NCI-H128 (cell line): ENCODE measurements at regions not wholly inside any gene's neighbourhood (a gene's known extent, or its start where the extent isn't known, plus 50 kb on each side); places are given as distances from the start of the nearest gene placed in this dataset.

Source experiments
- DNase-seq: peaks from one replicate; lab custom pipeline; 2025; ENCODE audit not compliant: unreplicated experiment; lab: John Stamatoyannopoulos, UW

- DNase-seq = no peak
Measured at GRCh38 chr14:36083317-36083716, 93.2 kb downstream of the PTCSC3 start.

DNA sequence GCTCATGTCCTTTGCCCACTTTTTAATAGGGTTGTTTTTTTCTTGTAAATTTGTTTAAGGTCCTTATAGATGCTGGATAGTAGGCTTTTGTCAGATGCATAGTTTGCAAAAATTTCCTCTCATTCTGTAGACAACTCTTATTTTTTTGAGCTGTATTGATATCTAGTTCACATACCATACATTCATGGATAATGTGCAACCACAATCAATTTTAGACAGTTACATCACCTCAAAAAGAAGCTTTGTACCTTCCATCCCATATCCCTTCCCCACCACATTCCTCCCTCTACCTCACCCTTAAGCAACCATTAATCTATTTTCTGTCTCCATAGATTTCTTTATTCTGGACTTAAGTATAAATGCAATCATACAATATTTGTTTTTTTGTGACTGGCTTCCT, 98.4 kb downstream of the PTCSC3 start:
- DNase-seq = no peak

GRCh38 chr14:36076197-36076596, 100.3 kb downstream of the PTCSC3 start:
- DNase-seq = no peak

- DNase-seq = no peak
Measured at GRCh38 chr14:36075203-36075602, 101.3 kb downstream of the PTCSC3 start.

DNA sequence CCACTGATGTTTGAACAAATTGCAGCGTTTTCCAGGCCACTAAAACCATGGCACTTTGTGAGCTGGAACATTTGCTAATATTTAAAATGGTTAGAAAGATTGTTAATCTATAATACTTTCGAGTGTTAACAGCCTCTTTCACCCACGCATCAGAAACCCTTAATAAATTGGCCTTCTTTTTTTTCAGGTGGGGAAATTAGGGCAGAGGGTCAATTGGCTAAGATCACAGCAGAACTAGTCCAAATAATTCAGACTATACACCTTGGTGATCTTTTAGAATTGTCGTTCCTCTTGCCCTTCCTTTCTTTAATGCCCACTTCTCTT, 105.8 kb downstream of the PTCSC3 start:
- DNase-seq = no peak

- DNase-seq = peak; percentile 62
Measured at GRCh38 chr14:36070031-36070719, 106.3 kb downstream of the PTCSC3 start.

DNA sequence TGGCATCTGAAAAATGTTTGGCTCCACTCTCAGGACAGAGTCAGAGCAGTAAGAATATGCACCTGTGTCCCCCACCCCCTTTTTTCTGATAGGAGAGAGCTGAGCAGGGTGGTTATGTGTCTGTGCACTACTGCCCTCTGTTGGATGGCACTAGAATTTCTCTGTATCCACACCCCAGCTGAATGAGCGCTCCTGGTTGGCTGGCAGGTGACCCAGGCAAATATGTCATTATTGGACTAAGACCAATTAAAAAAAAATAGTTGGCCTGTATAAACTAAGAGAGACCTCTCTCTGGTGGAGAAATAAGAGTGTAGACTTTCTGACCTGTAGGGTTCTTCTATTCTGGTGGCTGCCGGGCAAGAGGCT, 107.0 kb downstream of the PTCSC3 start:
- peak; percentile 39 for DNase-seq

DNA sequence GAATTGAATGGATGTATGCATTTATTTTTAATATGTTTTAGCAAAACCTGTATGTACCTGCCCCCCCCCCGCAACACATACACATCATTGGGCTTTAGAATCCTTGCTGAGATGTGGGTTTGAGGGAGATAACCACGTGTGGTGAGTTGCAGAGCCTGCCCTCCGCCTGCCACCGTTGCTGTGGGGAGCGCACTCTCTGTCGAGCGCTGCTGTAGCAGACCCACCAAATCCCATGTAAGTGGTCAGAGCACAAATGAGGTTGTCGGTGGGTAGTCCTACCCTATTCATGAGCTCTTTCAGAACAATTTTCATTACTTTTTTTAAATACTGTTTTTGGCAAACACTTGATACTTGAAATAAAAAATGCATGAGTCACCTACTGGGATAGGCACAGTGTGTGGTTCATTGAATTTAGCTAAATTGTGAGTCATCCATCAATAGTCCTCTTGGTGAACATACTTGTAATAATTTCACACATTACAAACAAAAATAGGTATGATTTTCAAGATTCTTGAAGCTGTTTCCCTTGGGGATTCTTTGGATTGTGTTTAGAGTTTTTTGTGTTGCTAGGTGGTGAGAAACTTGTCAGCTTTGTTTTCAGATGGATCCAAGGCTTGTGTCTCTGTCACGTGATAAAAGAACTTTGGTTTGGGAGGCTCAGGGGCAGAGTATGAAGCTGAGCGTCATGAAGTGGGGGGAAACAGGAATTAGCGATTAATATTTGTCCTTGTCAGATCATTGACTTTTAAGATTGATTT, 107.6 kb downstream of the PTCSC3 start:
- DNase-seq = no peak

GRCh38 chr14:36067428-36068187, 108.9 kb downstream of the PTCSC3 start:
- peak; percentile 30 for DNase-seq

- DNase-seq = no peak
Measured at GRCh38 chr14:36066636-36067035, 109.9 kb downstream of the PTCSC3 start.

DNA sequence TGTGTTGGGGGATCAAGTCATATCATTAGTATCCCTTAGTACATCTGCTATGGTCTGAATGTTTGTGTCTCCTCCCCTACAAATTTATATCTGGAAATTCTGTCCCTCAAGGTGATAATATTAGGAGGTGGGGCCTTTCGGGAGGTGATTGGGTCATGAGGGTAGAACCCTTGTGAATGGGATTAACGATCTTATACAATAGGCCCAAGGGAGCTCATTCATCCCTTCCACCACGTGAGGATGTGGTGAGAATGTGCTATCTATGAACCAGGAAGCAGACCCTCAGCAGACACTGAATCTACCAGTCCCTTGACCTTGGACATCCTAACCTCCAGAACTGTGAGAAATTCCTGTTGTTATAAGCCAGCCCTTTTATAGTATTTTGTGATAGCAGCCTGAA, 110.7 kb downstream of the PTCSC3 start:
- no peak for DNase-seq

- no peak for DNase-seq
Measured at GRCh38 chr14:36059531-36059930, 117.0 kb downstream of the PTCSC3 start.

- DNase-seq = no peak
Measured at GRCh38 chr14:36057452-36058116, 118.9 kb downstream of the PTCSC3 start.

DNA sequence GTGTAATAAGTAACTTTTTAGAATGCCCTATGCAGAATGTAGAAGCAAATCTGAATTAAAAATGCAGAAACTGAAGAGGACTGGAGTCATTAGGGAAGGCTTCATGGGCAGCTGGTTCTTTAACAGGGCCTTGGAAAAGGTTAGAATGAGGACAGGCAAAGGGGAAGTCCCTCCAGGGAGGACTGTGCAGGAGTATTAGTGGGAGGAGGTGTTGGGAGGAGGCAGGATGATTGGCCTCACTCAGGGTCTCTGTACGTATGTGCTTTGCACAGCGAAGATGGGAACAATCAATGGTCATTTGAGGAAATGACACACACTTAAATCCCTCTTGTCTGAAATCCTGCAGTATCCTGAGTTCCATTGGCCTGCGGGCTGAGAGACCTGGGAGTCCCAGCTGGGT, 119.7 kb downstream of the PTCSC3 start:
- DNase-seq = no peak

GRCh38 chr14:36055681-36056225, 120.8 kb downstream of the PTCSC3 start:
- no peak for DNase-seq

- no peak for DNase-seq
Measured at GRCh38 chr14:36055052-36055378, 121.5 kb downstream of the PTCSC3 start.

- no peak for DNase-seq
Measured at GRCh38 chr14:36054353-36055051, 122.0 kb downstream of the PTCSC3 start.

GRCh38 chr14:36052681-36053080, 123.8 kb downstream of the PTCSC3 start:
- DNase-seq = no peak

DNA sequence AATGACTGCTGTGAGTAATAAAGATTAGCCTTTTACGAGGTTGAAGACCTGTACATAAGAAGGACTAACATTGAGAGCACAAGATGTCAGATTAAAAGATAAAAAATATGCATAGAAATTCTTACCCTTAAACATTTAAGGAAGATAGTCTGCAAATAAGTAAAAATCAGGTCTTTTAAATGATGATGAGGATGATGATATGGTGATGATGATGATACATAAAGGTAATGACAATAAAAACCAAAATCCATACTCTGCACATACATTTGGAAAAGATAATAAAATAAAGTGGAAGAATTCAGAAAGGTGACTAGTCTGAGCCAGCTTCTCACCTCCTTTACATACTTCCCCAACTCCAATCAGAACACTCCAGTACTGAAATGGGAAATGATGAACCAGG, 124.5 kb downstream of the PTCSC3 start:
- no peak for DNase-seq

- DNase-seq = no peak
Measured at GRCh38 chr14:36048667-36049066, 127.9 kb downstream of the PTCSC3 start.

DNA sequence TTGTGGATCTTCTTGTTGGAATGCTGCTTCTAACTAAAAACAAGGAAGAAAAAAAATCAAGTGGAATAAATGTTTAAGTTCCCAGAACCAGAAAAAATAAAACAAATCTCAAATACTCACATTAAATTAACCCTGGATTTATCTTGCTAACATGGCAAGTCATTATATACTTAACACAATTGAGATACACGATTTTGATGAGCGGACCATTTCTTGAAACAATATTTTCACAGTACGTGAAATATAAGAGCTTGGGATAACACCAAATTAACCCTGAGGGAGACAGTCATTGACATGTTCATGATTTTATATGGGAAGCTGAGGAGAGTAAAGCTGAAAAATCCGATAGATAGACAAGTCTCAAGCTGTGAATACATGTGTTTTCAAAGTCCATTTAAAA, 128.6 kb downstream of the PTCSC3 start:
- DNase-seq = no peak
